Neural cell (in vitro differentiated cells): ENCODE measurements at regions not wholly inside any gene's neighbourhood (a gene's known extent, or its start where the extent isn't known, plus 50 kb on each side); places are given as distances from the start of the nearest gene placed in this dataset.

Experiments
- H2AFZ ChIP-seq: fragments of 200-600, 300-800 bp; sonication (generic), shearing (Covaris generic); 2 replicates; pipeline ENCODE4 v1.6.0; 2014; ENCODE audit warnings: low read depth, mild to moderate bottlenecking, antibody characterized with exemption, low read length, moderate library complexity
- H3F3A ChIP-seq: fragments of 200-600 bp; shearing (Covaris generic); 2 replicates; pipeline ENCODE4 v1.6.1; 2016; ENCODE audit warnings: mild to moderate bottlenecking, moderate library complexity, mixed read lengths, antibody characterized with exemption, low read length; ENCODE audit not compliant: insufficient read depth, poor library complexity, severe bottlenecking
- H3K27ac ChIP-seq: fragments of 200-600, 300-800 bp; sonication (generic), shearing (Covaris generic); 2 replicates; pipeline ENCODE4 v1.5.1; 2014; ENCODE audit warnings: mild to moderate bottlenecking, low read length, moderate library complexity
- H3K27me3 ChIP-seq: fragments of 300-800, 200-600 bp; sonication (generic), shearing (Covaris generic); 2 replicates; pipeline ENCODE4 v1.6.0; 2014; ENCODE audit warnings: mild to moderate bottlenecking, low read depth, low read length, moderate library complexity; ENCODE audit not compliant: insufficient read depth
- H3K36me3 ChIP-seq: fragments of 300-800, 200-600 bp; sonication (generic), shearing (Covaris generic); 2 replicates; pipeline ENCODE4 v1.5.1; 2014; ENCODE audit warnings: mild to moderate bottlenecking, antibody characterized with exemption, low read length, moderate library complexity; ENCODE audit not compliant: insufficient read depth
- H3K4me2 ChIP-seq: fragments of 300-800, 200-600 bp; sonication (generic), shearing (Covaris generic); 2 replicates; pipeline ENCODE4 v1.6.0; 2014; ENCODE audit warnings: mild to moderate bottlenecking, low read length
- H3K4me3 ChIP-seq: fragments of 300-800, 200-600 bp; sonication (generic), shearing (Covaris generic); 2 replicates; pipeline ENCODE4 v1.5.1; 2014; ENCODE audit warnings: mild to moderate bottlenecking, low read length, moderate library complexity
- H3K79me2 ChIP-seq: fragments of 200-600 bp; shearing (Covaris generic); replicated peaks from 2 replicates; pipeline ENCODE4 v1.6.0; 2014; ENCODE audit warnings: mild to moderate bottlenecking, low read length, moderate library complexity; ENCODE audit not compliant: insufficient read depth
- H3K9ac ChIP-seq: fragments of 300-800, 200-600 bp; sonication (generic), shearing (Covaris generic); 2 replicates; pipeline ENCODE4 v1.6.1; 2016; ENCODE audit warnings: mild to moderate bottlenecking, low read length, mixed read lengths
- H3K9me2 ChIP-seq: fragments of 200-600 bp; shearing (Covaris generic); 2 replicates; pipeline ENCODE4 v1.6.1; 2016; ENCODE audit warnings: mild to moderate bottlenecking, low read length, mixed read lengths; ENCODE audit not compliant: insufficient read depth
- H3K9me3 ChIP-seq: fragments of 200-600, 300-800 bp; sonication (generic), shearing (Covaris generic); 2 replicates; pipeline ENCODE4 v1.6.1; 2016; ENCODE audit warnings: mild to moderate bottlenecking, mixed run types, low read length, moderate library complexity, mixed read lengths
- H4K20me1 ChIP-seq: fragments of 200-600 bp; shearing (Covaris generic); 2 replicates; pipeline ENCODE4 v1.6.1; 2016; ENCODE audit warnings: mild to moderate bottlenecking, mixed run types; ENCODE audit not compliant: insufficient read depth
- CTCF ChIP-seq: fragments of 450-650 bp; IDR thresholded peaks from 2 replicates; pipeline ENCODE4 v1.5.1; 2014; ENCODE audit warnings: antibody characterized with exemption, mild to moderate bottlenecking, moderate library complexity; ENCODE audit not compliant: poor library complexity, severe bottlenecking
- EP300 ChIP-seq: fragments of 450-650 bp; conservative IDR thresholded peaks from 2 replicates; pipeline ENCODE4 v1.6.1; 2014; ENCODE audit warnings: antibody characterized with exemption, mild to moderate bottlenecking, moderate library complexity; ENCODE audit not compliant: poor library complexity, severe bottlenecking
- EZH2 ChIP-seq: fragments of 200-600, 300-800 bp; shearing (Covaris generic), sonication (generic); IDR thresholded peaks from 2 replicates; pipeline ENCODE4 v1.6.1; 2014; ENCODE audit warnings: antibody characterized with exemption, low read length, borderline replicate concordance, mild to moderate bottlenecking; ENCODE audit not compliant: insufficient read depth, poor library complexity, severe bottlenecking
- MXI1 ChIP-seq: fragments of 450-650 bp; conservative IDR thresholded peaks from 2 replicates; pipeline ENCODE4 v1.6.1; 2014; ENCODE audit warnings: antibody characterized with exemption, mild to moderate bottlenecking; ENCODE audit not compliant: poor library complexity, severe bottlenecking
- POLR2AphosphoS5 ChIP-seq: IDR thresholded peaks from 2 replicates; pipeline ENCODE4 v1.6.1; 2012
- RAD21 ChIP-seq: fragments of 450-650 bp; conservative IDR thresholded peaks from 2 replicates; pipeline ENCODE4 v1.6.1; 2014; ENCODE audit warnings: antibody characterized with exemption, mild to moderate bottlenecking, moderate library complexity
- REST ChIP-seq: IDR thresholded peaks from 2 replicates; pipeline ENCODE4 v1.6.1; 2012; ENCODE audit warnings: borderline replicate concordance
- SMC3 ChIP-seq: fragments of 450-650 bp; conservative IDR thresholded peaks from 2 replicates; pipeline ENCODE4 v1.6.1; 2014; ENCODE audit warnings: antibody characterized with exemption, mild to moderate bottlenecking, moderate library complexity; ENCODE audit not compliant: poor library complexity
- TAF1 ChIP-seq: IDR thresholded peaks from 2 replicates; pipeline ENCODE4 v1.6.1; 2012; ENCODE audit warnings: low read depth

GRCh38 chr5:82760856-82761255 is 316.3 kb downstream of the TMEM167A start:
- Histone ChIP-seq H3K9me3 (no peaks in the 10 kb centered on the region), H4K20me1 (no peaks in the 10 kb centered on the region), H3K4me3 (no peak overlapping the region), H3K4me2 (no peak overlapping the region), H3K79me2 (no peaks in the 10 kb centered on the region), H3K9me2 (no peaks in the 10 kb centered on the region), H3K27ac (no peak overlapping the region), H3K9ac (no peak overlapping the region), H3K27me3 (no peaks in the 10 kb centered on the region), H3K36me3 (no peaks in the 10 kb centered on the region), H3F3A (peaks cover 2% of the 10 kb centered on the region), H2AFZ (no peak overlapping the region)
- TF ChIP-seq MXI1 (no peak), CTCF (no peak), TAF1 (no peak), RAD21 (no peak), POLR2AphosphoS5 (no peak)

- Histone ChIP-seq H3K4me3 (no peak overlapping the region), H4K20me1 (no peaks in the 10 kb centered on the region), H3K9me2 (no peaks in the 10 kb centered on the region), H3K27ac (no peak overlapping the region), H2AFZ (no peak overlapping the region), H3K4me2 (no peak overlapping the region), H3K79me2 (no peaks in the 10 kb centered on the region), H3K27me3 (no peaks in the 10 kb centered on the region), H3K36me3 (no peaks in the 10 kb centered on the region), H3K9ac (no peak overlapping the region), H3F3A (no peaks in the 10 kb centered on the region), H3K9me3 (no peaks in the 10 kb centered on the region)
- no peak for TF ChIP-seq POLR2AphosphoS5
- TF ChIP-seq EZH2: no peak
- no peak for TF ChIP-seq EP300
- TF ChIP-seq REST: no peak
- no peak for TF ChIP-seq TAF1
- TF ChIP-seq SMC3: no peak
Measured at GRCh38 chr5:82758881-82759280, 318.3 kb downstream of the TMEM167A start.

DNA sequence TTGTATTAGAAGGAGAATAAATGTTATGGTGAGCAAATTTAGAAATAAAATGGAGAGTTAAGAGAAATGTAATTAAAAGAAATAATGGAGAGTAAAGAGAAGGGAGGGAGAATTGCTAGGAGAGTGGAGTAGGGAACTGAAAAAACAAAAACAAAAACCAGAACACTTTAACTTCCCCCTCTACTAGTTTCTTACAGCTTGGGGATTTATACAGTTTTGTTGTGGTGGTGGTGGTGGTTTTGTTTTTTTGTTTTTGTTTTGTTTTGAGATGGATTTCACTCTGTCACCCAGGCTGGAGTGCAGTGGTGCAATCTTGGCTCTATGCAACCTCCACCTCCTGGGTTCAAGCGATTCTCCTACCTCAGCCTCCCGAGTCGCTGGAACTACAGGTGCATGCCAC is 322.4 kb downstream of the TMEM167A start:
- TF ChIP-seq MXI1 (no peak), EZH2 (no peak), REST (no peak), RAD21 (no peak)
- Histone ChIP-seq H3K27me3 (no peaks in the 10 kb centered on the region), H3K27ac (no peak overlapping the region), H2AFZ (no peak overlapping the region), H3K4me3 (no peak overlapping the region), H3K9me2 (no peaks in the 10 kb centered on the region), H3K79me2 (no peaks in the 10 kb centered on the region), H4K20me1 (no peaks in the 10 kb centered on the region), H3K36me3 (no peaks in the 10 kb centered on the region), H3K4me2 (no peak overlapping the region), H3K9me3 (peaks cover 7% of the 10 kb centered on the region), H3K9ac (no peak overlapping the region), H3F3A (no peaks in the 10 kb centered on the region)
